ENCODE measurements at regions not wholly inside any gene's neighbourhood (a gene's known extent, or its start where the extent isn't known, plus 50 kb on each side); places are given as distances from the start of the nearest gene placed in this dataset.

- no peaks in the 10 kb centered on the region for H3K9me3 ChIP-seq (ENCODE audit: control insufficient read depth in 1 of 2, low read length in 2 of 2)
- H3K27ac ChIP-seq (ENCODE audit: low read length), result no peak overlapping the region
- no peak overlapping the region for H3K4me3 ChIP-seq (ENCODE audit: low read depth in 1 of 2, low read length in 2 of 2)
- no peaks in the 10 kb centered on the region for H3K4me1 ChIP-seq (ENCODE audit: control insufficient read depth in 1 of 2, insufficient read depth in 2 of 2, low read length in 2 of 2)
- no peaks in the 10 kb centered on the region for H3K27me3 ChIP-seq (ENCODE audit: low read depth, low read length)
- no peaks in the 10 kb centered on the region for H3K36me3 ChIP-seq (ENCODE audit: control insufficient read depth in 1 of 2, insufficient read depth in 2 of 2, low read length in 2 of 2)
These were observed 521.4 kb upstream of the GHITM start for GRCh38 chr10:83617692-83618545.

GRCh38 chr10:83625831-83626360, 513.4 kb upstream of the GHITM start:
- Histone ChIP-seq H3K9me3 (ENCODE audit: control insufficient read depth in 1 of 2, low read length in 2 of 2) (no peaks in the 10 kb centered on the region), H3K27me3 (ENCODE audit: low read depth, low read length) (no peaks in the 10 kb centered on the region), H3K4me3 (ENCODE audit: low read depth in 1 of 2, low read length in 2 of 2) (no peak overlapping the region), H3K4me1 (ENCODE audit: control insufficient read depth in 1 of 2, insufficient read depth in 2 of 2, low read length in 2 of 2) (peaks cover 0 to 6% of the 10 kb centered on the region in 2 donors), H3K36me3 (ENCODE audit: control insufficient read depth in 1 of 2, insufficient read depth in 2 of 2, low read length in 2 of 2) (no peaks in the 10 kb centered on the region), H3K27ac (ENCODE audit: low read length) (no peak overlapping the region)

DNA sequence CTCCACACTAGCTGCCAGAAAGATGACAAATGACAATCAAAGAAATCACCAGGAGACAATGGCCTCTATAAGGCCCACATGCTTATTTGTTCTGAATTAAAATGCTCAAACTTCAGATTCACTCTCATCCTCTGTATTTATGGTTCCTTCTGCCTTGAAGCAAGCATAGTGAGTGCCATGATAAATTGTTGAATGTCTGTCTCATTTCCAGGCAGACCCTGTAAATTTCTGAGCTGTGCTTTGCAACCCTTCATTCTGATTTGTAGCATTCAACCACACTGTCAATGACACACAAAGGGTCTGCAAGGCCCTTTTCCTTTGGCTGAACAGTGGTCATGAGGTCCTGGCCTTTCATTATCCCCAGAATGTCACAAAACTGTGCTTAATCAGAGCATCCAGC, 506.6 kb upstream of the GHITM start:
- Histone ChIP-seq H3K27ac (ENCODE audit: low read length) (no peak overlapping the region), H3K4me3 (ENCODE audit: low read depth in 1 of 2, low read length in 2 of 2) (no peak overlapping the region), H3K9me3 (ENCODE audit: control insufficient read depth in 1 of 2, low read length in 2 of 2) (no peaks in the 10 kb centered on the region), H3K4me1 (ENCODE audit: control insufficient read depth in 1 of 2, insufficient read depth in 2 of 2, low read length in 2 of 2) (no peaks in the 10 kb centered on the region), H3K36me3 (ENCODE audit: control insufficient read depth in 1 of 2, insufficient read depth in 2 of 2, low read length in 2 of 2) (no peaks in the 10 kb centered on the region), H3K27me3 (ENCODE audit: low read depth, low read length) (no peaks in the 10 kb centered on the region)

DNA sequence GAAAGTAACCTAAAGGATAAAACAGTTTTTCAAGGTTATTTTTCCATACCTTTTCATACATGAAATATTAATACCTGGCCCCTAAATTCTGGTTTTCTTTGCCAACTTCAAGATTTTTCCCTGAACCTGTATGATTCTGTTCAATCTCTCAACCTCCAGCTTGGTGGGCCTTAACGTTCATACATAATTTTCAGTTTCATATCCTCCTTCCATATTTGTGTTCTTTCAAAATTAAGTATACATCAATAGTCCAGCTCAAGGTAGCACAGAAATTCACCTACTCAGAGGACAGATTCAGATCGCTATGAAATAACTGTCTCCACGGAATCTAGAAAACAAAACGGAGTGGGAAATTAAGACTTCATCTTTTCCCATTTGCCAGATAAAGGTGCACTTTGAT, 505.8 kb upstream of the GHITM start:
- no peak overlapping the region for H3K4me3 ChIP-seq (ENCODE audit: low read depth in 1 of 2, low read length in 2 of 2)
- no peak overlapping the region for H3K27ac ChIP-seq (ENCODE audit: low read length)
- no peaks in the 10 kb centered on the region for H3K36me3 ChIP-seq (ENCODE audit: control insufficient read depth in 1 of 2, insufficient read depth in 2 of 2, low read length in 2 of 2)
- no peaks in the 10 kb centered on the region for H3K27me3 ChIP-seq (ENCODE audit: low read depth, low read length)
- H3K4me1 ChIP-seq (ENCODE audit: control insufficient read depth in 1 of 2, insufficient read depth in 2 of 2, low read length in 2 of 2), result no peaks in the 10 kb centered on the region
- no peaks in the 10 kb centered on the region for H3K9me3 ChIP-seq (ENCODE audit: control insufficient read depth in 1 of 2, low read length in 2 of 2)

GRCh38 chr10:83636826-83637225, 502.5 kb upstream of the GHITM start:
- H3K36me3 ChIP-seq (ENCODE audit: control insufficient read depth in 1 of 2, insufficient read depth in 2 of 2, low read length in 2 of 2), result no peaks in the 10 kb centered on the region
- no peaks in the 10 kb centered on the region for H3K4me1 ChIP-seq (ENCODE audit: control insufficient read depth in 1 of 2, insufficient read depth in 2 of 2, low read length in 2 of 2)
- H3K27me3 ChIP-seq (ENCODE audit: low read depth, low read length), result no peaks in the 10 kb centered on the region
- no peak overlapping the region for H3K27ac ChIP-seq (ENCODE audit: low read length)
- no peaks in the 10 kb centered on the region for H3K9me3 ChIP-seq (ENCODE audit: control insufficient read depth in 1 of 2, low read length in 2 of 2)
- H3K4me3 ChIP-seq (ENCODE audit: low read depth in 1 of 2, low read length in 2 of 2), result no peak overlapping the region

- H3K9me3 ChIP-seq (ENCODE audit: control insufficient read depth in 1 of 2, low read length in 2 of 2), result no peaks in the 10 kb centered on the region
- no peaks in the 10 kb centered on the region for H3K36me3 ChIP-seq (ENCODE audit: control insufficient read depth in 1 of 2, insufficient read depth in 2 of 2, low read length in 2 of 2)
- no peak overlapping the region for H3K27ac ChIP-seq (ENCODE audit: low read length)
- no peak overlapping the region for H3K4me3 ChIP-seq (ENCODE audit: low read depth in 1 of 2, low read length in 2 of 2)
- H3K27me3 ChIP-seq (ENCODE audit: low read depth, low read length), result no peaks in the 10 kb centered on the region
- no peaks in the 10 kb centered on the region for H3K4me1 ChIP-seq (ENCODE audit: control insufficient read depth in 1 of 2, insufficient read depth in 2 of 2, low read length in 2 of 2)
These were observed 491.8 kb upstream of the GHITM start for GRCh38 chr10:83647526-83647925.

DNA sequence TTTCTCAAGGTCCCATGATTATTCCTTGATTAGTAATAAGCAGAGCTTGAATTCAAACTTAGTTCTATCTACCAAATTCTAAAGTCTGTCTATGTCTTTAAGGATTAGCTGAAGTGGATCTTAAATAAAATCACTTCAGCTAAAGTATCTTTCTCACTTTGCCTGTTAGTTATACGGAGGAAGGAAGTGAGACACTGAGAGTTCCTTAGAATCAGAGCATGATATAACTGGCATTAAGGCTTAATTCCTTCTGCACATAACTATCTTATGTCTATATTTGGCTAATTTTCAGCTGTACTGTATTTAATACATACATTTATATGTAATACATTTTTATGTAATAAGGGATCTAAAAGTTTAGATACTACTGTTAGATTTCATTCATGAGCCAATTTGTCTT, 491.1 kb upstream of the GHITM start:
- Histone ChIP-seq H3K27ac (ENCODE audit: low read length) (no peak overlapping the region), H3K9me3 (ENCODE audit: control insufficient read depth in 1 of 2, low read length in 2 of 2) (no peaks in the 10 kb centered on the region), H3K4me1 (ENCODE audit: control insufficient read depth in 1 of 2, insufficient read depth in 2 of 2, low read length in 2 of 2) (no peaks in the 10 kb centered on the region), H3K36me3 (ENCODE audit: control insufficient read depth in 1 of 2, insufficient read depth in 2 of 2, low read length in 2 of 2) (no peaks in the 10 kb centered on the region), H3K27me3 (ENCODE audit: low read depth, low read length) (no peaks in the 10 kb centered on the region), H3K4me3 (ENCODE audit: low read depth in 1 of 2, low read length in 2 of 2) (no peak overlapping the region)

GRCh38 chr10:83649471-83649870, 489.8 kb upstream of the GHITM start:
- Histone ChIP-seq H3K4me3 (ENCODE audit: low read depth in 1 of 2, low read length in 2 of 2) (no peak overlapping the region), H3K4me1 (ENCODE audit: control insufficient read depth in 1 of 2, insufficient read depth in 2 of 2, low read length in 2 of 2) (no peaks in the 10 kb centered on the region), H3K9me3 (ENCODE audit: control insufficient read depth in 1 of 2, low read length in 2 of 2) (no peaks in the 10 kb centered on the region), H3K27ac (ENCODE audit: low read length) (no peak overlapping the region), H3K27me3 (ENCODE audit: low read depth, low read length) (no peaks in the 10 kb centered on the region), H3K36me3 (ENCODE audit: control insufficient read depth in 1 of 2, insufficient read depth in 2 of 2, low read length in 2 of 2) (no peaks in the 10 kb centered on the region)

- Histone ChIP-seq H3K27me3 (ENCODE audit: low read depth, low read length) (no peaks in the 10 kb centered on the region), H3K27ac (ENCODE audit: low read length) (no peak overlapping the region), H3K9me3 (ENCODE audit: control insufficient read depth in 1 of 2, low read length in 2 of 2) (no peaks in the 10 kb centered on the region), H3K4me3 (ENCODE audit: low read depth in 1 of 2, low read length in 2 of 2) (no peak overlapping the region), H3K4me1 (ENCODE audit: control insufficient read depth in 1 of 2, insufficient read depth in 2 of 2, low read length in 2 of 2) (no peaks in the 10 kb centered on the region), H3K36me3 (ENCODE audit: control insufficient read depth in 1 of 2, insufficient read depth in 2 of 2, low read length in 2 of 2) (no peaks in the 10 kb centered on the region)
These were observed 484.6 kb upstream of the GHITM start for GRCh38 chr10:83654689-83655088.

DNA sequence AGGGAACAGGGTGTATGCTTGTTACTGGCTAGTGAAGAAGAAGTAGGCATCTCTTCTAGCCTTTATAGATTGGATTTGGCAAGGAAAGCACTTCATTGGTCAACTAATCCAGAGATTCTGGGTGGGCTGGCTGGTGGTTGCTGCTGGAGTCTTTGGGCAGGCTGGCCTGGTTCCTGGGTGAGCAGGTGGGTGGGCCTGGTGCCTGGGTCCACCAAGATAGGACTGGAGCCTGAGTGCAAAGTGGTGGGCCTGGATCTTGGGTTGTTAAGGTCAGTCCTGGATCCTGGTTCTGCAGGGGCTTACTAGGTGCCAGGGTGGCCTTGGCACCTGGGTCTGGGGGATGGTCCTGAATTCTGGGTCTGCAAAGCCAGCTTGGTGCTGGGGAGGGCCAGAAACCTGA, 482.4 kb upstream of the GHITM start:
- H3K9me3 ChIP-seq (ENCODE audit: control insufficient read depth in 1 of 2, low read length in 2 of 2), result no peaks in the 10 kb centered on the region
- H3K27ac ChIP-seq (ENCODE audit: low read length), result no peak overlapping the region
- no peaks in the 10 kb centered on the region for H3K4me1 ChIP-seq (ENCODE audit: control insufficient read depth in 1 of 2, insufficient read depth in 2 of 2, low read length in 2 of 2)
- no peak overlapping the region for H3K4me3 ChIP-seq (ENCODE audit: low read depth in 1 of 2, low read length in 2 of 2)
- no peaks in the 10 kb centered on the region for H3K36me3 ChIP-seq (ENCODE audit: control insufficient read depth in 1 of 2, insufficient read depth in 2 of 2, low read length in 2 of 2)
- H3K27me3 ChIP-seq (ENCODE audit: low read depth, low read length), result no peaks in the 10 kb centered on the region

DNA sequence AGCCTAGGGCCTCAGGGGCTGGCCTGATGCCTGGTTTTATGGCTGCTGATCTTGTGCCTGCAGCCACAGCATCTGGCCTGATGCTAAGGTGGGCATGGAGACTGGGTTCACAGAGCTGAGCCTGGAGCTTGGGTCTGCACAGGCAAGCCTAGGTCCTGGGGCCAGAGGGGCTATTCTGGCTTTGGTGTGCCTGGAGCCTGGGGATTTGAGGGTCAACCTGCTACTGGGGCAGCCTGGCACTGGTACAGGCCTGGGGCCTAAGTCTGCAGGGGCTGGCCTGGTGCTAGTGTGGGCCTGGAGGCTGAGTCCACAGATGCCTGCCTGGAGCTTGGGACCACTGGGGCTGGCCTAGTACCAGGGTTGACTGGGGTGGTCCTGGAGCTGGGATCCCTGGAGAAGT, 481.8 kb upstream of the GHITM start:
- H3K4me3 ChIP-seq (ENCODE audit: low read depth in 1 of 2, low read length in 2 of 2), result no peak overlapping the region
- no peaks in the 10 kb centered on the region for H3K36me3 ChIP-seq (ENCODE audit: control insufficient read depth in 1 of 2, insufficient read depth in 2 of 2, low read length in 2 of 2)
- H3K9me3 ChIP-seq (ENCODE audit: control insufficient read depth in 1 of 2, low read length in 2 of 2), result no peaks in the 10 kb centered on the region
- no peak overlapping the region for H3K27ac ChIP-seq (ENCODE audit: low read length)
- H3K4me1 ChIP-seq (ENCODE audit: control insufficient read depth in 1 of 2, insufficient read depth in 2 of 2, low read length in 2 of 2), result no peaks in the 10 kb centered on the region
- no peaks in the 10 kb centered on the region for H3K27me3 ChIP-seq (ENCODE audit: low read depth, low read length)

- H3K36me3 ChIP-seq (ENCODE audit: control insufficient read depth in 1 of 2, insufficient read depth in 2 of 2, low read length in 2 of 2), result no peaks in the 10 kb centered on the region
- H3K27me3 ChIP-seq (ENCODE audit: low read depth, low read length), result no peaks in the 10 kb centered on the region
- H3K27ac ChIP-seq (ENCODE audit: low read length), result no peak overlapping the region
- no peak overlapping the region for H3K4me3 ChIP-seq (ENCODE audit: low read depth in 1 of 2, low read length in 2 of 2)
- no peaks in the 10 kb centered on the region for H3K4me1 ChIP-seq (ENCODE audit: control insufficient read depth in 1 of 2, insufficient read depth in 2 of 2, low read length in 2 of 2)
- no peaks in the 10 kb centered on the region for H3K9me3 ChIP-seq (ENCODE audit: control insufficient read depth in 1 of 2, low read length in 2 of 2)
These were observed 475.4 kb upstream of the GHITM start for GRCh38 chr10:83663918-83664317.

Measured in muscle layer of duodenum (tissue), 2 donors.